ENCODE measurements at regions not wholly inside any gene's neighbourhood (a gene's known extent, or its start where the extent isn't known, plus 50 kb on each side); places are given as distances from the start of the nearest gene placed in this dataset.
"Not testable (repeated sequence)": the region's sequence is repeated elsewhere in the genome, so short reads cannot be mapped to it uniquely, and the experiment has no call there.

DNA sequence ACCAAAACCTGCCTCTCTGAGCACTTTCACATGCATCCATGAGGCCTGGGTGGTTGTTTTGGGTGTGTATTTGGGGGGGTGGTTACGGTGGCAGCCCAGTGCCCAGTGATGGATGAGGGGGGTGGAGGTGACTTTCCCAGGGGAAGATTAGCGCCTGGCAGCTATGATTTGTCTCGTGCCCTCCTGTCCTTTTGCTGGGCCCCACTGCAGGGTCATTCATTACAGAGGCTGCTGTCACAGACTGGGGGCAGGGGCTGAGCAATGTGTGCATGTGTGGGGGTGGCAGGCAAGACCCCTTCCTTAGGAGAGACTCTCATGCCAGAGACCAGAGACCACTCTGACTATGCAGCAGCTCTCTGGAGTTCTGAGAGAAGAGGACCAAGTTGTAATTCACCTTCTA is 93.7 kb downstream of the MRM1 start:
- DNase-seq (ENCODE audit: low spot score) = no peak

DNA sequence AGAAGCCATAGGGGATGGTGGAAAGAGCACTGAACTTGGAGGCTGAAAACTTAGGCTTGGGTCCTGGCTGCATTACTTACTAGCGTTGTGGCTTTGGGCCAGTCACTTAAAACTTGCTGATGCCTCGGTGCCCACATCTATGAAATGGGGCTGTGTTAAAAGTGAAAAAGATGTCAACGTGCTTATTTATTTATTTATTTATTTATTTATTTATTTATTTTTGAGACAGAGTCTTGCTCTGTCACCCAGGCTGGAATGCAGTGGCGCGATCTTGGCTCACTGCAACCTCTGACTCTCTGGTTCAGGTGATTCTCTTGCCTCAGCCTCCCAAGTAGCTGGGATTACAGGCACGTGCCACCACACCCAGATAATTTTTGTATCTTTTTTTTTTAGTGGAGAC is 94.3 kb downstream of the MRM1 start:
- DNase-seq (ENCODE audit: low spot score) = not testable (repeated sequence)

DNA sequence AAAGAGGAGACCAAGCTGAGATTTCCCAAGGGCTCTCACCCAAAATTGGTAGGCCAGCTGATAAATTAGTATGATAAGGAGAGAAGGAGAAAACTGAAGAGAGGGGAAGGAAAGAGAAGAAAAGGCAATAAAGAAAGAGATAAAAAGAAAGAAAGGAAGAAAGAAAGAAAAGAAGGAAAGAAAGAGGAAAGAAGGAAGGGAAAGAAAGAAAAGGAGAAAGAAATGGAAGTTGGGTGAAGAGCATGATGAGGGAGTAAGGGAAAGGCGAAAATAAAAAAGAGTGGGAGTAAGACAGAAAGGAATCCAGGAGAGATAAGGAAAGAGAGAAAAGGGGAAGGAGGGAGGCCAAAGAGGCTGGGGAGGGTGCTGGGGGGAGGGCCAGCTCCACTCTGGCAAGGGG is 95.4 kb downstream of the MRM1 start:
- no peak for DNase-seq (ENCODE audit: low spot score)

DNA sequence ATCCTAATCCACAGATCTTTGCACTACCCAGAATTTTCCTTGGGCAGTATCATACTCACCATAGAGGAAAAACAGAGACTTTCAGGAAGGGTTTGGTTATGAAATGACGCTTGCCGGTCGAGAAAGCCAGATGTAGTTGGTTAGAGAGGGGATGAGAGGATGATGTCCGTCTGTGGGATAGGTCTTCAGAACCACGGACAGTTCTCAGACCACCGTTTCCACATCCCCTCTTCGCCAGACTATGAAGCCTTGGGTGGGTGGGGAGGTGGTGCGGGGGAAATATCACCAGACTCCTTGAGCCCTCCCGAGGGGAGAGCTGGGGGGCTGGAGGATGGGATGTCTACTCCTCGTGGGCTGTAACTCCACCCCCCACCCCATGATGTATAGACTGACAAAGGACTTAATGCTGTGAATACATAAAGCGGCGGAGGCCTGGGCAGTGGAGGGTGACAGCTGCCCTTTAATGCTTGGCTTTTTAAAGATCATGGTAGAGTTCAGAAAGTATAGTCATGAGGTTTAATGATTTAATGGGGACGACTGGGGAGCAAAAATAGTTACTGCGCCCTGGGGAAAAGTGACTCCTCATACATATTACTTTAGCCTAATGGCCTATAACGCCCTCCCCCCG is 96.6 kb downstream of the MRM1 start:
- no peak for DNase-seq (ENCODE audit: low spot score)

DNA sequence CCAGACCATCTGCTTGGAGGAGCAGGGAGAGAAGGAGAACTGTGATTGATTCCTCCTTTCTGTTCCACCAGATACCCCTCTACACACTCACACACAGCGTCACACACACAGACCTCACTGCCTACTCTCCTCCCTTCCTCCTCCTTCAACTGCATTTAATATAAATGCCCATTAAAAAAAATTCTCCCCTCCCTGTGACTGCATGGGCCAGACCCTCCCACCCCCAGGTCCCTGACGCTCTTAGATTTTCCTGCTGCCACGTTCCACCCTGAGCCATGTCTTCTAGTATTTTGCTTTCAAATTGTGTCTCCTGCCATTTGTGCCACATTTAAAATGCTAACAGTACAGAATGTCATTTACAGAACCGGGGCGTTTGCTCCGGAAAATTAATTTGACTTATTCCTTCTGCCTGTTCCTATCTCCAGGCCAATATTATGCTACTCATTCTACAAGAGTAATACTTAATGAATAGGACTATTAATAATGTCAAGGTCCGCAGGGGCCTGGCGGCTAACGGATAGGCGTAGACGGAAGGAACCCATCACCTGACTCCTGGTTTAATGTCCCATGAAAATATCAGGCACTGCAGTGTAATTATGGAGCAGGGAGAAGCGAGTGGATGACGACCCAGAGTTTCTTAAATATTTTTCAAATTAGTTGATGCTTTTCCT is 100.2 kb downstream of the MRM1 start:
- no peak for DNase-seq (ENCODE audit: low spot score)

DNA sequence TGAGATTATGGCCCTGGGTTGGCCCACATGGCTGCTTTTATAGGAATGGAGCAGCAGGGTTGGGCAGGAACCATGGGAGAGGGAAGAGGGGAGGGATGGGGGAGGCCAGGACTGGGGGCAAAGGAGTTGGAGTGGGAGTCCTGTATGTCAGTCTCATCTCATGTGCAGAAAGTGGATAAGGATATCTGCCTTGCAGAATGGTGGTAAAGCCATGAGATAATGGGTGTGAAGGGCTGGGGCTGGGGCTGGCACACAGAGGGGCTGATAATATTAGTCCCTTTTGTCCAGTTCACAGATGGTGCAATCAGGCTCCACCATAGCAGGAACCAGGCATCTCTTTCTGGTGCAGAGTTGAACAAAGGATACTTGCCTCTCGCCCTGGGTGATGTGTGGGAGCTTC is 101.3 kb downstream of the MRM1 start:
- DNase-seq (ENCODE audit: low spot score) = no peak

DNA sequence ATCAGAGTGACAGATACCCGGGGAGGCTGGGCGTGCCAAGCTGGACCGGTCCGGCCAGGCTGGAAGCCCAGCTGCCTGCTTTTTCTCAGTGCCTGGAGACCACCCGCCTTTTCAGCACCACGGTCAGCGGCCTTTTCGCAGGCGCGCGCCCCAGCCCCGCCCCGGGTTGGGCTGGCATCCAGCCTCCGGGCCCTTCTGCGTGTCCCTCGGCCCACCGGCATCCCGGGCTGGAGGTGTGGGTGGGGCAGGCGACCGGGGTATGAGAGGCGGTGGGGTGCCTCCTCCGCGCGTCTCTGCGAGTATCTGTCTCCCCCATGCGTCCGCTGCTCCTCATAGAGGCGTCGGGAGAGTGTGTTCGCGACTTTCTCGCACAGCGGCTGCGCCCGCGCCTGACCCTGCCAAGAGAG is 102.5 kb downstream of the MRM1 start:
- DNase-seq (ENCODE audit: low spot score) = peak; percentile 36

DNA sequence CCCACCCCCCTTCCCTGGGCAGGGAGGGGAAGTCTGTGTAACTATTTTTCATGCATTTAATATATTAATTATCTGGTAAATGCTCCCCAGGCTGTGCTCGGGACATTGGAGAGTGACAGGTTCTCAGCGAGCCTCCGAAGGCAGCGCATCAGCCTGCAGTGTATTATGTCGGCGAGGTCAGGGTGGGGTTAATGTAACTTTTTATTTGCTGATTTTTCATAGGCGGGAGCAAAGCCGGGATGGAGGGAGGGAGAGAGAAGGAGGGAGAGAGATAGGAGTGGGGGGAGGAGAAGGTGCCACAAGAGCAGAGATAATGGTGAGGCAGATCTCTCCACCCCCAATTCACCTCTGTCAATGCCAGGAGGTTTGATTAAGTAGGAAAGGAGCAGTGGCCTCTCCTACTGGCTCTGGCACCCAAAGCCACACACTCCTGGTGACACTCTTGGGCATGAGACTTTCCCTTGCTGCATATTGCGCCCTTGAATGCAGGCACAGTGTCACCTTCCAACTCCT is 104.0 kb downstream of the MRM1 start:
- DNase-seq (ENCODE audit: low spot score) = no peak

DNA sequence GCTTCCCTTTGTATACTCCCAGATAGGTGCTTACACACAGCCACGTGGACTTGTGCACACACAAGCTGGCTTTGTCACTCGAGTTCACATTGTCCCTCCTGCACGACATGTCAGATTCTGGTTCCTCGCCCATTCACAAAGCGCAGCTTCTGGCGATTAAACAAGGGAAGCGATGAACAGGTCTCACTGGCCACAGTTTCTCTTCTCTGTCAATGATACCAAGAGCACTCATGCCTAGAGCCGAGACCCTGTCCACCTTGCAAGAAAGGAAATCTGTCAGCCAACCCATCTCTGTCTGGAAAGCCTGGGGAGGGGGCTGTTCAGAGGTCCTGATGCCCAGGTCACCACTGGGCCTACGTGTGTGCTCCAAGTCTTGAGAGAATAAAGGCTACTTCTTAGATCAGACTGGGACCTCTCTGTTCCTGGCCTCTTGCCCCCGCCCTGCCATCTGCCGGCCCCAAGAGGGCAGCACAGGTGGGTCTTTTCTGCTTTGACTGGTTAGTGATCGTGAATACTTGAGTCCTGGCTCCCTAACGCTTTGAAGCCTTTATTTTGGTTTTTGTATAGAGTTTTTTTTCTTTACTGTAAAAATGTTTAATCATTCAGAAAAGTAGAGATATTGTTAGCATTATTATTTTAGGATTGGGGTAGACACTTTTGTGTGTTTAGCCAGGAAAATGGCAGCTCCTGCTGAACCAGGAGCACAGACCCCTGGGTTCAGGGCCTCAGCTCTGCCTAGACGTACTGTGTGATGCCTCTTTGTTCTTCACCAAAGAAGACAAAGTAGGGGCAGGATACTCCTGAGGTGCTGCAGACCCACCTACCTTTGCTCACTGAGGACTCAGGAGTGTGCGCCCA is 104.7 kb downstream of the MRM1 start:
- peak; percentile 6 for DNase-seq (ENCODE audit: low spot score)

DNA sequence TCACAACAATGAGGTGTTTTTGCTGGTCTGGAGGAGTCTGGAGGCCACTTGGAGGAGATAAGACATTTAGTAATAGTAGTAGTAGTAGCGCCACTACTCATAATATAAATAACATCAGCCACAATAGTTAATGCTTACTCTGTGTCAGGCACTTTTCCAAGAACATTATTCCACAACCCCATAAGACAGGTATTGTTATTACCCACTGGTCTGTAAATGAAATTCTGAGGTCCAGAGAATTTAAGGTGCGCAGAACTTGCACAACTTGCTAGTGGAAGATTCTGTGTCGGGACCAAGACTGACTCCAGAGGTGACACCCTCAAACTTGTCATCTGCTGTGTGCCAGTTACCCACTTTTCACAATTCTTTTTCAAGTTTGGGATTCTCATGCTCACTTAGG is 106.5 kb downstream of the MRM1 start:
- DNase-seq (ENCODE audit: low spot score) = no peak

DNA sequence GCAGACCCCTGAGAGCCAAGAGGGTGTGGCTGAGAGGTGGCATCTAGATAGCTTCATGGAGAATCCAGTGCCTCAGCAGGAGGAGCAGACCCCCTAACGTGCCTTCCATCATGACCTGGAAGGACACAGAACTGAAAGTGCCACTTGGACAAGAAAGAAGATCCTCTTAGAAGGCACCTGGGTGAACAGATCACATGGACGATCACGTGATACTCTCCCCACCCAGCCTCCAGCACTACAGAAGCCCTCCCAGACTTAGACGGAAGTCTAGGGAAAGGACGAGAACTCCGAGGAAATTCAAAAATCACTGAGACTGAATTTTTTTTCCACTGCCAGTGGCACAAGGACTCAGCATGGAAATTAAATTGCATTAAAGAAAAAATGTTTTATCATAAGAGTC is 113.4 kb downstream of the MRM1 start:
- DNase-seq (ENCODE audit: low spot score) = no peak

DNA sequence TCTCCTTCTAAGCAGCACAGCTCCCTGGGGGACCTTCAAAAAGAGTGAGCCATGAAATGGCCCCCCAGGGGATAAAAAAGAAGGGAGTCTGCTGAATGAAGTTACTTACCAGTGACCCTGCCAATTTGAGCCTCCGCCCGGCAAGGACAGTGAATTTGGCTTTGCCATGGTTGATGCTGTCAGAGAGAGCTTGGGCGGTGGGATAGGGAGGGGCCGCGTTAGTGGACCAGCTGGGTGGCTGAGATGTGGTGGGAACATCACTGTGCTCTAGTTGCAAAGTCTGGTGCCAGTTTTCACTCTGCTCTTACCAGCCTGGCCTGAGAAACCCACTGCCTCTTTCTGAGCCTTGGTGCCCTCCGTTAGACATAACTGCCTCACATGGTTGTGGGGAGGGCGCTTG is 114.6 kb downstream of the MRM1 start:
- no peak for DNase-seq (ENCODE audit: low spot score)

DNA sequence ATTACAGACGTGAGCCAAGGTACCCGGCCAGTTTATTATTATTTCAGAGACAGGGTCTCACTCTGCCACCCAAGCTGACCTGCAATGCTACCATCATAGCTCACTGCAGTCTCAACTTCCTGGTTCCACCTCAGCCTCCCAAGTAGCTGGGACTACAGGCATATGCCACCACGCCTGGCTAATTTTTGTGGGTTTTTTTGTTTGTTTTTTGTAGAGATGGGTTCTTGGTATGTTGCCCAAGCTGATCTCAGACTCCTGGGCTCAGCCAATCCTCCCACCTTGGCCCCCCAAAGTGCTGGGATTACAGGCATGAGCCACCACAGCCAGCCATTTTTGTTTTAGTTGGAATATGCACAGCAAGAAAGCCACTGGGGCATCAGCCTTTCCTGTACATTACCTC is 115.7 kb downstream of the MRM1 start:
- no peak for DNase-seq (ENCODE audit: low spot score)

DNA sequence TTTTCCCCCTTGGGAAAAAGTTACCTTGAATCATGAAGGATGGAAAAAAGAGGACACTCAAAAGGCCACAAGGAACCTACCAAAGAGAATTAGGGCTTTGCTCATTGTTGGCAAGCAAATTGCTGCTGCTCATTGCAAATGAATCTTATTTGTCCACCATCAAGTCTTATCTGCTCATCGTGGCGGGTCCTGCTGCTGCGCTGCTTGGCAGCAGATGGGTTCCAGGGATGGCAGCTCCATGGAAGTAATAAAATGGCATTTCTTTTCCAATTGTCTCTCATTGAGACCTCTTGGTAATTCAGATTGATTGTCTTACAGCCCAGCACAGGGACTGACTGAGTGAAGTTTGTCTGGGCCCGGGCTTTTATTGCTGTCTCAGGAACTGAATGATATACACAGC is 118.7 kb downstream of the MRM1 start:
- no peak for DNase-seq (ENCODE audit: low spot score)

DNA sequence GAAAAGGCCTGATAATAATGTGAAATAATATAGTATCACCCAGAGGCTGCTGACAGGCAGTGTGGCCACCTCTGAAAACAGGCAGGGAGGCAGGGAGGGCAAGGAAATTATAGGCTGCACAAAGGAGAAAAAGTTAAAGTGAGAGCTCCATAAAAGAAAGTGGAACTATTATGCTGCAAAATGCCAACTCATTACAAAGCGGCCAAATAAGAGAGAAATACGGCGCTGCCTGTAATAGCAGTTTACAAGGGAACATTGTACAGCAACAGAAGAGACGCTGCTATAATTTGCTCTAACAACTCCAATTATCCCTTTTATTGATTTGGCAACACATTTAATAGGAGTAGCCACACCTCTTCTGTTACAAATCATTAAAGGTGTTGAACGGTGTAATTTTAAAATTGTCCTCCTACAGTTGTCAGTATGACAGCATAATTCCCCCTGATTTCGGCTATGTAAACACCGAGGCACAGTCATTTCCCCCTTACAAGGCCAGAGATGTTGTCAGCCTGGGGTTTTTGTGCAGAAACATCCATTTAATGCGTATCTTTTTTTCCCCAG is 120.3 kb downstream of the MRM1 start:
- DNase-seq (ENCODE audit: low spot score) = no peak

DNA sequence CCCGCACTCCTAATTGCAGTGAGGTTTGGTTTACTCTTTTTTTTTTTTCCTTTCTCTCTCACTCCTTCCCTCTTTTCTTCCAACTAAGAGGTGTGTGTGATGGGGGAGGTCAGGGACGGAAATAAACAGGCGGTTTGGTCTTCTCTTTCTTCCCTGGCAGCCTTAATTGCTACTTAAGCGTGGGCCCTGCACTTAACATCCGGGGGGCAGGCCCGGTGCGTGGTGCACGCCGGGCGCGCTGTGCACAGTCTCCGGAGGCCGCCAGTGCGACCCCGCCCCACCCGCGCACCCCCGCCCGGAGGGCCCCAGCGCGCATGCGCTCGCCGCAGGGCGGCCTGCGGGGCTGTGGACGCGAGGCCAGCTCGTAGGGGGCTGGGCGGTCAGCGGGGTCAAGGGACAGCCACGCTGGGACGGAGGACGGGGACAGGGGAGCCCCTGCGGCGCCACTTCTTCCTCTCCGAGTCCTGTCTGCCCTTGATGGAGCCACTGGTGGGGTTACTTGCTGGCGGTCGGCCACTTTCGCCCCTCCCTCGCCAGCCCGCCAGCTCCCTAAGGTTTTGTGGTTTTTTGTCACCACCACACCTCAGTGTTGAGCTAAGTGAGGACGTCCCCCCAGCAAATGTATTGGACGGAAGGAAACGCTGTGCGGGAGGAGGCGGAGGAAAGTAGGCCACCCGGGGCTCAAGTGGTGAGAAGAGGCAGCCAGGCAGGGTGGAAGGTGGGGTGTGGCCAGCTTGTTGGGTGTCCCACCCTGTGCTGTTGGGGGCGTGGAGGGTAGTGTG is 120.9 kb downstream of the MRM1 start:
- peak; percentile 63 for DNase-seq (ENCODE audit: low spot score)

DNA sequence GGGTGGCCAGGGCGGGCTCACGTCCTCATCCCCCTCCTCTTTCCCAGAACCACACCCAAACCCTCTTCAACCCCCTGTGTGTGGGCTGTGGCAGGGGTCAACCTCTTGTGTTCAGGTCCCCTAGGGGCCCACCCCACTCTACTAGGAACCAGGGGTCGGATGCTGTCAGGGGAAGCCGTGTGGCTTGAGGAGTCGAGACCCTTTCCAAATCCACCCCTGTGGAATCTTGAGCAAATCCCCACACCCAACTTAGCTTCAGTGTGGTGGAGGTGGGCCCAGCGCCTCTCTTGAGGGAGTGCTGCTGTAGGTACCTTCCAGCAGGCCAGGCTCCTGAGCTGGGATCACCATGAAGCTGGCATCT is 121.5 kb downstream of the MRM1 start:
- no peak for DNase-seq (ENCODE audit: low spot score)

DNA sequence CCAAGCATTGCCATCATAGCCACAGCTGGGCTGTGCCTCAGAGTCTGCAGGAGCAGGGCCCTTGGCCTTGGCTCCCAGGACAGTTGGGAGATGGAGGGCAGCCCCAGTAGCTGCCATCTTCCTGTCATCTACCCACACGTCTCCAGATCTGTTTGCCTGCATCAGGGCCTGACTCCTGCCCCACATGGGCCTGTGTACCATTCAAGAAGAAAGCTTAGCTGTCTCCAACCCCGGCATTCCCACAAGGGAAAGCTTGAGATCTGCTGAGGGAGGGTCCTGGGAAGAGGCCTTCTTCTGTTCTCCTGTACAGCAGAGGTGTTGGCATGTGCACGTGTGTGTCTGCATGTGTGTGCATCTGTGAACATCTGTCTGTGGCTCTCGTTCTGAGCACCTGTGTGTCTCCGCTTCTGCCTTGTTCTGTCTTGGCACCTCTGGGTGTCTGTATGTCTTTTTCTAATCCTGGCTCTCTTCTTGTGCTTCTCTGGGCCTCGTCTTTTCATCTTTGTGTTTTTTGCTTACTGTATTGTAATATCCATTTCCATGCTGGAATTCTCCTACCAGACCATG is 122.2 kb downstream of the MRM1 start:
- no peak for DNase-seq (ENCODE audit: low spot score)

DNA sequence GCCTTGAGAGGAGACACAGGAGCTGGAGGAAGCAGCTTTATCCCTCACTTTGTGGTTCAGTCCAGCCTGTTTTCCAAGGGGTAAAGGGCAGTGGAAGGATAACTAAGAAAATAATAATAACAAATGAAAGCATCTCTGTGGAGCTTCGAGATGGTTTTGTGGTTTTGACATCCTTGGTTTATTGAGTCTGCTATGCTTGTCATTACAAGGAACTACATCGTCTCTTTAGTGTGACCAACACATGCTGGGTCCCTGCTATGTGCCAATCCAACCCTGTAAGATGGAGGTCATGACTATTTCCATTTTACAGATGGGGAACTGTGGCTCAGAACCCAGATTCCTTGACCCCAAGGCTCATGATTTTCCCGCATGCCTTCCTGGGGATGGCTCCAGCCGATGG is 124.8 kb downstream of the MRM1 start:
- DNase-seq (ENCODE audit: low spot score) = no peak

DNA sequence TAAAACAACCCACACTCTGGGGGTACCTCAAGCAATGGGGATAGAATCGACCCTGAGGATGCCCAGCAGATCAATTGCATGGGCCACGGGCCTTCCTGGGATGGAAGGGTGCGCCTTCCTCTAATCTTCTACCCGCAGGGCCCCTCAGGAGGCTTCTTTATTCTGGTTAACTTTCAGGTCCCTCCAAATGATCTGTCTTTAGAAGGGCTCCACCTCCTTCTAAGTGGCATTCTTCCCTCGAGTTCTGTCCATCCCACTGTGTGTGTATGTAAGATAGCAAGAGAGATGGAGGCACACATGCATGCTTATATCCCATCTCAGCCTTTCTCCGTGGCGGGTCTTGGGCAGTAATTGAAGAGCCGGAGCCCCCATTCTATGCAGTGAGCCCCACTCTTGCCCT is 125.7 kb downstream of the MRM1 start:
- no peak for DNase-seq (ENCODE audit: low spot score)

DNA sequence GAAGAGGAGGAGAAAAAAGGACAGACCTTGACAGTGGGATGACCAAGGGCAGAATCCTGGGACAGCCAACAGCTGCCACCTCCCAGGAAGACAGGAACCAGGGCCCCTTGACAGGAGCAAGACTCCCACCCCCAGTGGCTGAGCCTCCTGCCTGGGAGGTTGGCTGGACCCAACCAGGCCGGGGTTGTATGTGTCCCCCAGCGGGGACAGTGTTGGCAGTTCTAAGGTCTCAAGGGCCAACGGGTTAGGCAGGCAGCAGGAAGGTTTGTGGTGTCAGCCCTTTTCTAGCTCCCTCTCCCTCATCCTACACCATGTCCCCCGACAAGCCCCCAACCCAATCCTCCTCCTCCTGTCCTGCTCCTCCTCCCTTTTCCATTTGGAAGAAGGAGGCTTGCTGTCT is 126.2 kb downstream of the MRM1 start:
- no peak for DNase-seq (ENCODE audit: low spot score)

Data from umbilical cord (tissue), 1 donor.